GM19395 (cell line): ENCODE measurements at regions not wholly inside any gene's neighbourhood (a gene's known extent, or its start where the extent isn't known, plus 50 kb on each side); places are given as distances from the start of the nearest gene placed in this dataset.

ENCODE experiments used
- ATAC-seq: cut with Tn5 transposase; IDR thresholded peaks from one replicate; pipeline ENCODE4 v1.9.1; 2021; ENCODE audit warnings: mild to moderate bottlenecking, moderate library complexity; ENCODE audit not compliant: unreplicated experiment

- ATAC-seq, result no peak
Measured at GRCh38 chr1:209399800-209400199, 183.7 kb upstream of the CAMK1G start.

- no peak for ATAC-seq
Measured at GRCh38 chr1:209400351-209401220, 182.9 kb upstream of the CAMK1G start.

- ATAC-seq, result no peak
Measured at GRCh38 chr1:209402697-209403096, 180.8 kb upstream of the CAMK1G start.

- no peak for ATAC-seq
Measured at GRCh38 chr1:209403921-209404320, 179.6 kb upstream of the CAMK1G start.

DNA sequence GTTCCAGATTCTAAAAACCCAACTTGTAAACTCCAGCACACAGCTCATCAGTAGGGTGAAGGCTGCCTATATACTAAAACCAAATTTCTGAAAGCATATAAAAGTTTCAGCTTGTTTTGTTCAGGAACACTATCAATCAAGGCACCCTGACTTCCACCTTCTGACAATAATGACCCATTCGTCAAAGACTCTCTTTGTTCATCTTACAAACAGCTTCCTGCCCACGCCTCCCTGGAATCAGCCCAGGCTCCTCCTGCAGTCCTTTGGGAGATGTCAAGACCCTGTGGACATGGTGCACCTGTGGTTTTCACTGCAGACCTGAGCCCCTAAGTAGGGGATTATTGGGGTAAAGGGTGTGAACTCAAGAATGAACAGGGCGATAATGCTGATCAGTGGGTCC lies 178.9 kb upstream of the CAMK1G start:
- ATAC-seq, result no peak

DNA sequence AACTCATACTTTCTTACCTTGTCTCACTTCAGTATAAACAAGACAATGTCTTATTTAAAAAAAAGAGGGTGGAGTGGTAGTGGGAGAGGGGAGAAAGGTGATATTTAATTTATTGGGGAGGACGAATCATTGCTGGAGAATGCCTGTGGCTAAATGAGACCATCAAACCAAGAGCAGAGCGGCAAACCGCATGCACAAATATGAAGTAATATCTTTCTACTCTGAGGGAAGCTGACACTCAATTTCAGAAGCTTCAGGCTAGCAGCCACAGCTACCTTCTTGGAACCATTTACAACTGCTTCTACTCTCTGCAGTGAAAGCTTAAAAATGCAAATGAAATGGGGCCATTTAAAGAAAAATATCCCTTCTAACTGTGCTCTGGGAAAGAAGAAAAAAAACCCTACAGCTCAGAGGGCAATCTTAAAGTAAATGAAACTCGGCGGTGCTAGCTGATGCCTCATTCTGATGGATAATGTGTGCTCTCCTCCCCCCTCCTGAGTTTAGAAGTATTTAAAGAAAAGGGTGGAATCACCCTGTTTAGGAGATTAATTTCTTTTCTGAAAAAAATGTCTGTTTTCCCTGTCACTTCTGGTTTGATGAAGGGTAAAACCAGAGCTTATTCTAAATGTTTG lies 178.2 kb upstream of the CAMK1G start:
- ATAC-seq, result no peak

GRCh38 chr1:209406168-209406567 lies 177.3 kb upstream of the CAMK1G start:
- no peak for ATAC-seq

GRCh38 chr1:209406595-209406994 lies 176.9 kb upstream of the CAMK1G start:
- no peak for ATAC-seq

DNA sequence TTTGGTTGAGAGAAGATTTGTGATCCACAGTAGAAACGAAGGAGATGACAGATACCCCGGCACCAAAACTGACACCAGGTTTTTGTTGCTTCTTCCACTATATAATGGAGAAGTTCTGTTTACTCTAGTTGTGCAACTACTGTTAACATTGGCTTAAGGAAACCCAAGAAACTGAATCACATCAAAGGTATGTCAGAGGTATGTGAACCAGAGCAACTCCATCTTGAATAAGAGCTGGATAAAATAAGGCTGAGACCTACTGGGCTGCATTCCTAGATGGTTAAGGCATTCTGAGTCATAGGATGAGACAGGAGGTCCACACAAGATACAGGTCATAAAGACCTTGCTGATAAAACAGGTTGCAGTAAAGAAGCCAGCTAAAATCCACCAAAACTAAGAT lies 173.7 kb upstream of the CAMK1G start:
- no peak for ATAC-seq

- no peak for ATAC-seq
Measured at GRCh38 chr1:209411491-209411929, 172.0 kb upstream of the CAMK1G start.

- ATAC-seq, result no peak
Measured at GRCh38 chr1:209412036-209412435, 171.5 kb upstream of the CAMK1G start.

- ATAC-seq, result no peak
Measured at GRCh38 chr1:209412566-209412965, 170.9 kb upstream of the CAMK1G start.

GRCh38 chr1:209413062-209413461 lies 170.5 kb upstream of the CAMK1G start:
- no peak for ATAC-seq

DNA sequence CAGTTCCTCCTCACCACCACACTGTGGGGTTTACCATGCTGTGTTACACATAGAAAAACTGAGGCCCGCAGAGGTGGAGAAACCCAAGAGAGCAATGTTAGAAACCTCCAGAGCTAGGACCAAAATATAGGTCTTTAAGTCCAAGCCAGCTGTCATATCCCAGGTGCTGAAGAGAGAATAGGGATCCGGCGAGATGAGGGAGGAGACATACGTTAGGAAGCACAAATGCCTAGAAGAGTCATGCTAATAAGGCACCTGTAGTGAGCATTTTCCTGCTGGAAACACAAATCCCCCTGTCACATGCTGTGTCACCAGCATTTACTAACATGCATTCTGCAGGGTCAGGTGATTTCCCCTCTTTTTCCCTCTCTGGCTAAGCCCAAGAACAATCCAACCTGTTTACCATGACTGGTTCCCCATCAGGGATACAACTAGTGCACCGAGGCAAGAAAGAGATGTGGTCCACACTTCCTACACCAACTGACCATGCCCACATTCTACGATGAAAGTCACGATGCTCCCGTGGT lies 168.6 kb upstream of the CAMK1G start:
- ATAC-seq, result no peak

- ATAC-seq, result no peak
Measured at GRCh38 chr1:209416039-209416438, 167.5 kb upstream of the CAMK1G start.

DNA sequence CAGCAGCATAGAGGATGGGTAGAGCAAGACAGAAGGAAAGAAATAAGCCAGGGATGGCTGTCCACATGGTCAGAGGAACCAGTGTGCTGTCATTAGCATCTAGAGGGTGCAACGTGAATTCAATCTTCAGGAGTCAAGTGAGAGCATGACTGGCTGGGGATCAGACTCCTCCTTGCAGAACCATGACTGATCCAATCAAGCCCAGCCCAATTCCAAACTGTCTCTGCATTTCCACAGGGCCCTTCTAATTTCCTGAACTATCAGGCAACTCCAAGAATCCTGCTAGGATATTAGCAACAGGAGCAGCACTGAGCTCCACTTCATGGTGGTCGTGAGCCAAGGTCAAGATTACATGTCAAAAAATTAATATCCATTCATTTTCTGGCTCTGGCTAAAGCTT lies 166.8 kb upstream of the CAMK1G start:
- ATAC-seq, result no peak

DNA sequence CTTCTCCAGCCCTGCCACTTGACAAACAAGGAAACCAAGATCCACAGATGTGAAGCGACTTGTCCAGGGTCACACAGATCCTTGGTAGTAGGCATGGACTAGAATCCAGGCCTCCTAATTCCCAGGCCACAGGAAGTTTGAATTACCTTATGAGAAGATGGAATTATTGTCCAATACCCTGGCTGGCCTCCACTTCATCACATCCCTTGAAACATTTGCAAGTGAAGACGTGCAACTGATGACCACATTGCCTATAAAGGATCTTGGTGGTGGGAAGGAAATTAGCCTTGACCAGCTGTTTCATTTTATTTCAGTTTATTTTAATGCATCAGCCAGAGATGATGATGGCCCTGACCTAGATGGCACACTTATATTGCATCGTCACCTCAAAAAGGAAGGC lies 165.8 kb upstream of the CAMK1G start:
- no peak for ATAC-seq

DNA sequence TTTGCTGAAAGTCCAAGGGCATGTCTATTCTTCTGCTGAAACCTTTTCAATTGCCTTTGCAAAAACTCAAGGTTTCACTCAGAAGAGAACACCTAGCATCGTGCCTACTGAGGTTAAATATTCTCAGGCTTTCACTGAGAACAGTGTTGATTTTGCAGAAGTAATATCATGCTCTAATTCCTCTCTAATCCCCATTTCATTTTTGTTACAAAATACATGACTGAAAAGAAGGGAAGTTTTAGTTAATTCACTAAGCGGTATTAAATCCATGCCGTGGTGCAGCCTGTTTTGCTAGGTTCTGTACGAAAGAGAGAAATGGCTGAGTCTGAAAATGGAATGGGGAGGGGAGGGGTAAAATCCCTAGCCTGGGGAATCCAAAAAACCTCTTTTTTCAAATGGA lies 163.2 kb upstream of the CAMK1G start:
- ATAC-seq, result no peak

DNA sequence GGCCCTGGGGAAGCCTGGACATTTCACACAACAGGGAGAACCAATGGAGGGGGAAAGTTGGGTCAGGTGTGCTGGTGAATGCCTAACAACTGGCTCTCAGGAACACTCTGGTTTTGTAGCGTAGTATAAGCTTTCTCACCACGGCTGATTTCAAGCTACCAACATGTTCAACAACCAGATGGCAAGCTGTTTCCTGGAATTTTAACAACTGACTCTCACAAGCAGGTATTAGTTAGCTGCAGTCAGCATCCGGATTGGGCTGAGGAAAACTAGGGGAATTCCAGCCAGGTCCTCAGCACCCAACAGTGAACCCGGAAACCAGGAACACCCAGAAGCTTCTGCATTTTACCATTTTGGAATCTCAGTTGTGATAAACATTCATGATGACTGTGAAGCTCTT lies 162.3 kb upstream of the CAMK1G start:
- no peak for ATAC-seq

DNA sequence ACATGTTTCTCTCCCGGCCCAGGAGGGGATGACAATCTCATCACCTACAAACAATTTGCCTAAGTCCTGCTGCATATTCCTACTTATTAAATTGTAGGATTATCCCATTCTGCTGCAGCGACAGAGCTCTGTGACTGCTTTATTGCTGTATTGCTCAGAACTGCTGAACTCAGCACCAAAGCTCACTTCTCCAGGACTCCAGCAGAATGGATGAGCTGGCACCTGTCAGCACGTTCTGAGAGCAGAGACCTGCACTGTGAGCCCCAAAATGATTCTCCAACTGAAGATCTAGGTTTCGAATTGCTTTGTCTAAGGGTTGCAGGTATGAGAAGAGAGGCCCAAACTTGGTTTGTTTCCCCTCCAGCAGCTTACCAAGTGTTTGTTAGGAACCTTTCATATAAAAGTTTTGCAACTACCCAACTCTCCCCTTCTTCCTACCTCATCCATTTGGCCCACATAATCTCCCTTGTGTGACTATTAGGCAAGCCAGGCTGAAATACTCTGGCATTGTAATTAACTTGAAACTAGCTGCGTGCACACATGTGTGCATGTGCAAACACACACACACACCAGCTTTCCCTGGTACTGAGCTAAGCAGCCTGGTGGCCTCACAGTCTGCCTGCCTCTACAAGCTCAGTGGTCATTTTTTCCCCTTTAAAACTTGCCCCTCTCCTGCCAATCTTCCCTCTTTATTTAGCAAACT lies 161.4 kb upstream of the CAMK1G start:
- no peak for ATAC-seq

GRCh38 chr1:209425959-209426358 lies 157.6 kb upstream of the CAMK1G start:
- no peak for ATAC-seq

- ATAC-seq, result no peak
Measured at GRCh38 chr1:209427277-209427676, 156.2 kb upstream of the CAMK1G start.
